ENCODE measurements at regions not wholly inside any gene's neighbourhood (a gene's known extent, or its start where the extent isn't known, plus 50 kb on each side); places are given as distances from the start of the nearest gene placed in this dataset.

GRCh38 chr6:14968056-14968637 is 277.7 kb upstream of the JARID2 start:
- no peak for DNase-seq

GRCh38 chr6:14969126-14969525 is 276.7 kb upstream of the JARID2 start:
- no peak for DNase-seq

GRCh38 chr6:14972379-14973067 is 273.3 kb upstream of the JARID2 start:
- DNase-seq, result no peak

- no peak for DNase-seq
These were observed 271.5 kb upstream of the JARID2 start for GRCh38 chr6:14974372-14974771.

GRCh38 chr6:14974792-14975470 is 270.9 kb upstream of the JARID2 start:
- no peak for DNase-seq

- peak in 1 of 2 experiments; percentile 18 for DNase-seq
These were observed 270.4 kb upstream of the JARID2 start for GRCh38 chr6:14975471-14975817.

GRCh38 chr6:14977747-14978382 is 268.0 kb upstream of the JARID2 start:
- DNase-seq, result no peak

GRCh38 chr6:14981960-14982359 is 263.9 kb upstream of the JARID2 start:
- peak; percentile 72 to 74 for DNase-seq

- DNase-seq, result no peak
These were observed 262.0 kb upstream of the JARID2 start for GRCh38 chr6:14983599-14984518.

- no peak for DNase-seq
These were observed 261.4 kb upstream of the JARID2 start for GRCh38 chr6:14984519-14984853.

- no peak for DNase-seq
These were observed 260.5 kb upstream of the JARID2 start for GRCh38 chr6:14985366-14985765.

- no peak for DNase-seq
These were observed 259.5 kb upstream of the JARID2 start for GRCh38 chr6:14986370-14986769.

GRCh38 chr6:14987490-14987889 is 258.4 kb upstream of the JARID2 start:
- no peak for DNase-seq

- DNase-seq, result no peak
These were observed 253.5 kb upstream of the JARID2 start for GRCh38 chr6:14992382-14992781.

GRCh38 chr6:14995208-14995607 is 250.7 kb upstream of the JARID2 start:
- no peak for DNase-seq

GRCh38 chr6:14995966-14996602 is 249.8 kb upstream of the JARID2 start:
- DNase-seq, result no peak

GRCh38 chr6:14996892-14997291 is 249.0 kb upstream of the JARID2 start:
- DNase-seq, result no peak

- no peak for DNase-seq
These were observed 248.4 kb upstream of the JARID2 start for GRCh38 chr6:14997507-14997906.

- DNase-seq, result no peak
These were observed 246.8 kb upstream of the JARID2 start for GRCh38 chr6:14999106-14999505.

- no peak for DNase-seq
These were observed 244.5 kb upstream of the JARID2 start for GRCh38 chr6:15001326-15001910.

- no peak for DNase-seq
These were observed 237.6 kb upstream of the JARID2 start for GRCh38 chr6:15008269-15008668.

- DNase-seq, result no peak
These were observed 230.9 kb upstream of the JARID2 start for GRCh38 chr6:15014958-15015357.

All from Kasumi-1 (cell line).